ENCODE measurements at regions not wholly inside any gene's neighbourhood (a gene's known extent, or its start where the extent isn't known, plus 50 kb on each side); places are given as distances from the start of the nearest gene placed in this dataset.

GRCh38 chr3:109696932-109697331 lies 359.6 kb upstream of the DPPA4 start:
- TF ChIP-seq ZNF274 (IDR thresholded peaks at IDR 0.05; ENCODE audit: low read depth, low read length) = no peak
- no peak for TF ChIP-seq SUZ12 (IDR thresholded peaks at IDR 0.05; ENCODE audit: extremely low read depth, insufficient read depth, insufficient read length)

Data from NT2/D1 (cell line).